Esophagus squamous epithelium (tissue), 4 donors: ENCODE measurements at regions not wholly inside any gene's neighbourhood (a gene's known extent, or its start where the extent isn't known, plus 50 kb on each side); places are given as distances from the start of the nearest gene placed in this dataset.

Experiments used
- CTCF ChIP-seq, 6 experiments: fragments of 450-650 bp in 4 of 6; fragments of 200-600 bp in 2 of 6; sonication (generic) in 2 of 6; IDR thresholded peaks; one replicate each; pipeline ENCODE4 v1.5.1; 2016 to 2019; ENCODE audit warnings: antibody characterized with exemption in 6 of 6, mild to moderate bottlenecking in 4 of 6, moderate library complexity in 4 of 6
- POLR2A ChIP-seq, 4 donors: fragments of 450-650 bp; IDR thresholded peaks; one replicate each; pipeline ENCODE4 v1.6.1; 2017; ENCODE audit warnings: antibody characterized with exemption in 4 of 4, mild to moderate bottlenecking in 4 of 4, moderate library complexity in 3 of 4

GRCh38 chr11:88405853-88406252 lies 68.3 kb upstream of the CTSC start:
- TF ChIP-seq CTCF (IDR thresholded peaks at IDR 0.05) (no peak), POLR2A (IDR thresholded peaks at IDR 0.05) (no peak)
